T1000 (cell line): ENCODE measurements at regions not wholly inside any gene's neighbourhood (a gene's known extent, or its start where the extent isn't known, plus 50 kb on each side); places are given as distances from the start of the nearest gene placed in this dataset.

Experiments used
- DNase-seq: peaks from one replicate; lab custom pipeline; 2025; ENCODE audit warnings: mixed read lengths; lab: John Stamatoyannopoulos, UW

DNA sequence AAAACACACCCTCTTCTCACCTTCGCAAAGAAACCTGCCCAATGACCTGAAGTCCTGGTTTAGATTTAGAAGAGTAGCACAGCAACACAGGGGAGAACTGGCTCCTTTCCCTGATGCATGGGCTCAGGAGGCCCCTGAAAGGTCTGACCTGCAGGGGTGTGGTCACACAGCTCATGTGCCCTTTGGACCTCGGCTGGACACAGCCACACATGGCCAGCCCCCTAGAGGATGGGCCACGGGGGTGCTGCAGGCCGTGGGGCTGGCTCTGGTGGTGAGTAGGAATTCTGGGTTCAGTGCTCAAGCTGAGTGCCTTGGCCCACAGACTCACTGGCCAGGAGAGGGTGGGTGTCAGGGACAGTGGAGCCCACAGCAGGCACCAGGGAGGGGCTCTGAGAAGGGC lies 118.5 kb upstream of the ADCY1 start:
- DNase-seq: no peak

DNA sequence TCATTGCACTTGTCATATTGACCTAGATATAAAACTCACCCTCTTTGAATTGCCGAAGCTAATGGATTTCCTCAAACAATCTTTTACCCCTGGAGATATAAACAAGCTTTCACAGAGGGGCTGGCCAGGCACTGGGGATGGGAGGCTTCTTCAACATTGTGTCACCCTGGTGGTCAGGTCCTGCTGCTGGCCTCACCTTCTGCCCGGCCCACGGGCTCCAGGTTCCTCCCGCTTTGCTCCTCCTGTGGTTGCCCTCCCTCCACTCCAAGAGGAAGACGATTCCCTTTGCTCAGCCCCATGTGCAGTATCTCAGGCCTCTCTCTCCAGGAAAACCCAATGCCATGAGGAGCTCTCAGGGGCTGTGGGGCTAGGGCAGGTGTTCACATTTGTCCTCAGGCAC lies 118.1 kb upstream of the ADCY1 start:
- no peak for DNase-seq

DNA sequence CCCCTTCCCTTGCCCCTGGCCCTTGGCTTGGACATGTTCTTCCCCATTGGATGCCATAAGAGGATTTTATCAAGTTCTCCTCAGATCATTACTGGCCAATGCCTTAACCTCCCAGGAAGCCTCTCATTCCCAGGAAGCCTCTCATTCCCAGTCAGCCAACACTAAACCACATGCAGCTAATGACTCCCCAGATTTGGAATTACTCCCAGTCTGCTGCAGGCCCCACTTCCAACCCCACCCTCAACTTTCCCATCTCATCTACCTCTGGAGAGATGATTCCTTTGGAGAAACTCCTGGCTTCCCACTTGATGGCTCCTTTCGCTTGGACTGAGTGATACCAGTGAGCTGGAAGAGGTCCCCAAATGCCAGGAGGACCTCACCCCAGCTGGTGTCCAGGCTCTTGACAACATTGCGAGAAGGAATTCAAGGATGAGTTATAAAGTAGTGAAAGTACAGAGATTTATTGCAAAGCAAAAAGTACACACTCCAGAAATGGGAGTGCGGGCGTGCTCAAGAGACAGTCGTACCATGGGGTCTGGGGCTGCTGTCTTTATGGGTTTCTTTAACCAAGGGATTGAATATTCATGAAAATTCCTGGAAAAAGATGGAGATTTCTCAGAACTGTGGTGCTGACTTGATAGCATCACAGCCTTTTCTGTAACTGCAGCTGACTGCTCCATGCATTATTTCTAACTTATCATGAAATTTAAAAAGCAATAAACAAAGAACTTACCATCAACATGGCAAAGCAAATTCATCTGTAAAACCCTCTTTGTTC lies 117.2 kb upstream of the ADCY1 start:
- DNase-seq: no peak

DNA sequence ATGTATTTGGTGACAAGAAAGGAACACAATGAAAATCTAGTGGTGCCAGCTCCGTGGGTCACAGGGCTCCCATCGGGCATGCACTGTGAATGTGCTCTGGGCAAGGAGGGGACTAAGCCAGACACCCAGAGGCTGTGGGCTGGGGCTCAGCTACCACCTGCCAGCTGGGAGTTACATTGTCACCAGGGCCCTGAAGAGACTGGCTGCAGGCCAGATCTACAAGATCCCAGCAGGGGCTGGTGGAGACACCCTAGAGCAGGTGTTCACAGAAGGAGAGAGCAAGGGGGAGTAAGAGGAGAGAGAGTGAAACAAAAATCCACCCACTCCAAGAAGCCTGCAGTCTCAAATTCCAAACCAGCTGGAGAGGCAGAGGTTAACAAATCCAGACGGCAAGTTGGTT lies 116.6 kb upstream of the ADCY1 start:
- no peak for DNase-seq

DNA sequence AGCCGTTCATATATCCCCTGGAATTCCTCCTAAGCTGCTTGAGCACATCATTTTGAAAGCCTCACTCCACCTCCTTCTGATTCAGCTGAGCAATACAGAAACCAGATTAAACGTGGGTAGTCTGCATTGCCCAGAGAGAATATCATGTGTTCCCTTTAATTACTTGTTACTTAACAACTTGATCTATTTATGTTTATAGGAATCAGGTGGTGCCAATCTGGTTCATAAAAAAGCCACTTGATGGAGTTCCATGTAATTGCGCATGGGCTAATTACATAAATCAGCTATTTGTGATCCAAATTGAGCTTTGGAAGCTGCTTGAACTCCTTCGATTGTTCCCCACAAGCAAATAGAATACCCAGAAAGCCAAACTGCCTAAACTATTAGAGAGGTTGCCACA lies 114.7 kb upstream of the ADCY1 start:
- no peak for DNase-seq

DNA sequence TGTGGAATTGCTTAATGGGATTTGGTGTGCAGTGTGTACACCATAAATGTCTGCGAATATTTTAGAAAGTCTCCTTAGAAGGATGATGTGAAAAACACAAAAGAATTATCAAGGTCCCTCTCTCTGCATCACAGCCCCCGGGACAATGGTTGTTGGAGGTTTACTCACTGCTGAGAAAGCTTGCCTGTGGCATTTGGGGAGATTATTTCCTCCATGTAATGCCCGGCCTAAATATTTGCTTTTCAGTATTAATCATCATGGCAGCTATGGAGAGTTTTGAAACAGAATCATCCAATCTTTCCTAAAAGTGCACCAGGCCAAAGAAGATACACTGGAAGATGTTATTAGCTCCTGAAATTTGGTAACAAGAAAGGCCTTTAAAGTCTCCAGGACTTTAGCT lies 113.8 kb upstream of the ADCY1 start:
- DNase-seq: no peak

DNA sequence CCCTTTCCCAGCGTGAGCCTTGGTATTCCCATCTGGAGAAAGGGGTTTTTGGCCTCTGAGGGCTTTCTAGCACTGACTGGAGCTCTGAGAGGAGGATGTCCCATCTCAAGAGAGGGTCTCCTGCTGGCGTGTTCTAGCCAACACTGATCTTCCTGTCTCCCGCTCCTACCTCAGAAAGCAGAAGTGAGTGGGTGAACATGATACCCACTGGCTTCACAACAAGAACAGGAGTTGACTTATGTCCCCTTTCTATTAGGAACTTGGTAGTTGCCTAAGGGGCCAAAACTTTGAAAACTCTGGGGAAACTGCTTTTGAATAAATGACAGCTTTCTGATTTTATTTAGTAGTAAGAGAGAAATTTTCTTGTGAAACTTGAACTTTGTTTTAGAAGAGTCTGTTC lies 113.1 kb upstream of the ADCY1 start:
- no peak for DNase-seq

DNA sequence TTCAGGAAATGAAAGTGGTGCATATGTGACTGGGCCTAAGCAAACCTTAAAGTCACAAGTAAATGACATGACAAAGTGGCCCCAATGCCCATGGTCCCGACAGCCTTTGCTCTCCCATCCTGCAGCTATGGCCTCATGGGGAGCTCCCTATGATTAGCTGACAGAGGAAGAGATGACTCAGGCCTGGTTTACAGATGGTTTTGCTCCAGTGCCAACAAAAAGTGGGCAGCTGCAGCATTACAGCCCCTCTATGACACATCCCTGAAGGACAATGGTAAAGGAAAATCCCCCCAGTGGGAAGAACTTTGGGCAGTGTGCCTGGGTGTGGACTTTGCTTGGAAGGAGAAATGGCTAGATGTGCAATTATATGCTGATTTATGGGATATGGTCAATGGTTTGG lies 105.1 kb upstream of the ADCY1 start:
- DNase-seq: peak; percentile 26

DNA sequence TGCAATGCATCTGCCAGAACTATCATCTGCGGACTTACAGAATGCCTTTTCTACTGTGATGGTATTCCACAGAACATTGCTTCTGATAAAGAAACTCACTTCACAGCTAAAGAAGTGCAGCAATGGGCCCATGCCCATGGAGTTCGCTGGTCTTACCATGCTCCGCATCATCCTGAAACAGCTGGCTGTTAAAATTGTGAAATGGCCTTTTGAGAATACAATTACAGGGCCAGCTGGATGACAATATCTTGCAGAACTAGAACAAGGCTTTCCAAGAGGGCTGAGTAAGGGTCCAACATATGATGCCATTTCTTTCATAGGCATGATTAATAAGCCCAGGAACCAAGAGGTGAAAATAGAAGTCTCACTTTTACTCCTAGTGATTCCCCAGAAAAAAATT lies 104.1 kb upstream of the ADCY1 start:
- DNase-seq: no peak

DNA sequence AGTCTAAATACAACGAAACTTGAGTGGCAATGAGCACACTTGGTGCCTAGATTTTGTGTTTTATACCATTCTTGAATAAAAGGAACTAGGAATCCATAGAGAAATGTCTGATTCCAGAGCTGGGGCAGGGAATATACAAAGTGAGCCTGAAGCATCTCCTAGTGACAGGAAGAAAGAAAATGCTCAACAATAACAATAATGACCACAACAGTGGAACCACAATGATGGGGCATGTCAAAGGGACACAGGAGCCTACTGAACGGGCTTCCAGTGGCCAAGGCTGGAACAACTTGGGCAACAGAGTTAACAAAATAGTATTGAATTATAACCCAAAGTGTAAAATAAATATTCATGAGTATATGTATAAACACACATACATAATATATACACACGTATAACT lies 94.4 kb upstream of the ADCY1 start:
- DNase-seq: no peak

DNA sequence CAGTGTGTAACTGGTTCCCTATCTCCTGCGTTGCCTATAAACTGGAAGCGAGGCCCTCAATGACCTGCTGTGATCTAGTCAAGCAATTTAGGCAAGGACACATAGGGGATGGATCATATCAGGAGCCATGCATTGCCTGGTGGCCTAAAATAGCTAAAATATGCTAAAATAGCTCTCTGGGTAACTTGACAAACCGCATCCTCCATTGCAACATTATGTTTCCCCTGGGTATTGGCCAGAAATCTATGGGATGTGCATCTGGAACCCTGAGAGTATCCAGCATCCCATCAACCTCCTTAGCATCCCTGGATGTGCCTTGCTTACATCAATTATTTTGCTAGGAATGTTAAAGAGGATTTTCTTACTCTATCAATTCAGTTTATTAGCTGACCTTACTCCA lies 91.7 kb upstream of the ADCY1 start:
- no peak for DNase-seq

DNA sequence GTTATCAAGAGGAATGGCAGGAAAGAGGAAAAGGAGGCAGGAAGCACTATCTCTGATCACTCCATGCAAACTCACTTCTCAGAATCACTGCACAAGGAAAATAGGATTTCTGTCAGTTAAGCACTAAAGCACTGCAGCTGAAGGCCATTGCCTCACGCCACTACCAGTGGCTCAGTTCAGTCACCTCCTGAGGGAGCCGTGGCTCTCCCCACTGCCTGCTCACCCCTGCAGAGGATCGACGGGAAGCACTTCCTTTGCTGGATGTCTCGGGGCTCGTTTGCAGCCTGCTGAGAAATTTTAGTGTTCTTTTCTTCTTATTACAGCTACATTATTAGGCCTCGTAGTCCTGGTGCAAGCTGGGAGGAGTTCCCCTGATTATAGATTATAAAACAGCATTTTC lies 90.1 kb upstream of the ADCY1 start:
- DNase-seq: no peak

DNA sequence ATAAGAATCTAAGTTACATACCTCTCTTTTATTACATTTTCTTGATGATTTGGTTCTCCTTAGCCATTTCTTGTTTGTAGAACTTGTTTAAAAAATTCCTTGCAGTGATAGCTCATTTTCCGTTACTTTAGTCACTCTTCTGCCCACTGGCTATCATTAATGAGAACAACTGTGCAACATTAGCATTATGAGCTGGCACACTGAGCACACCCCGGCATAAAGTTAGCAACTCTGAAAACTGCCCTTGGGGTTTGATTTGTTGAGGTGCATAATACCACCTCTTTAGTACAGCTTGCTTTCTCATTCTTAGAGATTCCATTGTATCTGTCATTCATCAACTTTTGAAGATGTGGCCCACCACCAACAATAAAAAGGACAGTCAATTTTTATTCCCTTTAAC lies 87.6 kb upstream of the ADCY1 start:
- DNase-seq: no peak

DNA sequence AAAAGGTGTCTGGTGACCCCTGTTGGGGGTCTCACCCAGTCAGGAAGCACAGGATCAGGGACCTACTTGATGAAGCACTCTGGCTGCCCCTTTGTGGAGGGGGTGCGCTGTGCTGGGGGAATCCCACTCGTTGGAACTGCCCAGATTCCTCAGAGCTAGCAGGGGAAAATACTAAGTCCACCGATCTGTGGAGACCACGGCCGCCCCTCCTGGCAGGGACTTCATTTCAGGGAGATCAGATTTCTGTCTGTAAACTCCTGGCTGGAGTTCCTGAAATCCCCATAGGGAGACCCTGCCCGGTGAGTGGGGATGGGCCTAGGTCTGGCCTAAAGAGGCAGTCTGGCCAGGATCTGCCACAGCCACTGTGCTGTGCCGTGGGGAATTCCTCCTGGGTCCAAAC lies 79.3 kb upstream of the ADCY1 start:
- DNase-seq: no peak

DNA sequence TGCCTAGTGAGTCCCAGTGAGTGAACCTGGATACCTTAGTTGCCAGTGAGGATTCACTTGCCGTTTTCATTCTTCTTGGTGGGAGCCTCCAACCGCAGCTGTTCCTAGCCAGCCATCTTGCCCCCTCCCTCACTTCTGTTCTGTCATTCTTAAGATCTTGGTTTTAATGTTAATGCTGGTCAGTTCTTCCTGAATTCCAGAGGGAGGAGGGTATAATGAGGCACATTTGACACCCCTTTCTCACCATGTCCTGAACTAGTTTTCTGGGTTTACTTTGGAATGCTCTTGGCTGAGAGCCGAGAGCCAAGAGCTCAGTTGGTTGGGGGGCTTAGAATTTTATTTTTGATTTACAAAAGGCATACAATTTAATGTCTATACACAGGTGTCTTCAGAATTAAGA lies 78.5 kb upstream of the ADCY1 start:
- DNase-seq: no peak

DNA sequence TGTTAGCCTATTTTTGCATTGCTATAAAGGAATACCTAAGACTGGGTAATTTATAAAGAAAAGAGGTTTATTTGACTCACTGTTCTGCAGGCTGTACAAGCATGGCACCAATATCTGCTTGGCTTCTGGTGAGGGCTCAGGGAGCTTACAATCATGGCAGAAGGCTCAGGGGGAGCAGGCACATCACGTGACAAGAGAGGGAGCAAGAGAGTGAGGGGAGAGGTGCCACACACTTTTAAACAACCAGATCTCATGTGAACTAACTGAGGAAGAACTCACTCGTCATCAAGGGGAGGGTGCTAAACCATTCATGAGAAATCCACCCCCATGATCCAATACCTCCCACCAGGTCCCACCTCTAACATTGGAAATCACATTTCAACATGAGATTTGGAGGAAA lies 73.9 kb upstream of the ADCY1 start:
- DNase-seq: no peak

DNA sequence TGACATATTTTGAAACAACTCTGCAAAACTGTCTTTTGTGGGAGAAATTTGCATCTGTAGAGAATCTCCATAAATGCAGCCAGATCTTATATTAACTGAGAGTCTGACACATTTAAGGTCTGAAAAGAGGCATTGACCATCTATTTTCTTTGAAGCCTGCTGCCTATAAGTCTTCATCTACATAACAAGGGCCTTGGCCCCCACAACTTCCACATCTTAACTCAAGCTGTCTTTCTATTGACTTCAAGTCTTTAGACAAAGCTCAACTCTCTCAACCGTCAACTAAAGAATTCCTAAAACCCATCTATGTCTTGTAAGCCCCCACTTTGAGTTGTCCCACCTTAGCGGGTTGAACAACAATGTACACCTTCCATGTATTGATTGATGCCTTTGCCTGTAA lies 72.4 kb upstream of the ADCY1 start:
- DNase-seq: no peak

DNA sequence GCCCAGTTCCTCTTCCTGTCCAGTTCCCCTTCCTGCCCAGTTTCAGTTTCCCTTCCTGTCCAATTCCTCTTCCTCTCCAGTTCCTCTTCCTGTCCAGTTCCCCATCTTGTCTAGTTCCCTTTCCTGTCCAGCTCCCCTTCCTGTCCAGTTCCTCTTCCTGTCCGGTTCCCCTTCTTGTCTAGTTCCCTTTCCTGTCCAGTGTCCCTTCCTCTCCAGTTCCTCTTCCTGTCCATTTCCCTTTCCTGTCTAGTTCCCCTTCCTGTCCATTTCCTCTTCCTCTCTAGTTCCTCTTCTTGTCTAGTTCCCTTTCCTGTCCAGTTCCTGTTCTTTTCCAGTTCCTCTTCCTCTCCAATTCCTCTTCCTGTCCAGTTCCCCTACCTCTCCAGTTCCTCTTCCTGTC lies 68.1 kb upstream of the ADCY1 start:
- no peak for DNase-seq

DNA sequence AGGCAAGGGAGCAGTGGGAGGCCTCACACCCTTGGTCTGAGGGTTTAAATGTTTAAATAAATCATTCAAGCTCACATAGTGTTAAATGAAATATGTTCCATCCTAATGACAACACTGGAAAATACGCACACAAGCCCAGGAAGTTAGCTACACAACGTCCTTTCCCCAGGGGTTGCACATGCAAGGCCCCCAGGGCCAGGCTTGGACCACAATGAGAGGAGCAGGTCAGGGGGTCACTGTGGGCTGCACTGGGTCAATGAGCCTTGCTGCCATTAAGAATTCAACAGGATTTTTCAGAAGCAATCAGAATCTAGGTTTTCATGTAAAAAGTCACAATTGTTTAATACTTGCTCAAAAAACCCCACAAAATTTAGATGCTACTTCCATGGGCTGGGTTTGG lies 64.9 kb upstream of the ADCY1 start:
- no peak for DNase-seq

DNA sequence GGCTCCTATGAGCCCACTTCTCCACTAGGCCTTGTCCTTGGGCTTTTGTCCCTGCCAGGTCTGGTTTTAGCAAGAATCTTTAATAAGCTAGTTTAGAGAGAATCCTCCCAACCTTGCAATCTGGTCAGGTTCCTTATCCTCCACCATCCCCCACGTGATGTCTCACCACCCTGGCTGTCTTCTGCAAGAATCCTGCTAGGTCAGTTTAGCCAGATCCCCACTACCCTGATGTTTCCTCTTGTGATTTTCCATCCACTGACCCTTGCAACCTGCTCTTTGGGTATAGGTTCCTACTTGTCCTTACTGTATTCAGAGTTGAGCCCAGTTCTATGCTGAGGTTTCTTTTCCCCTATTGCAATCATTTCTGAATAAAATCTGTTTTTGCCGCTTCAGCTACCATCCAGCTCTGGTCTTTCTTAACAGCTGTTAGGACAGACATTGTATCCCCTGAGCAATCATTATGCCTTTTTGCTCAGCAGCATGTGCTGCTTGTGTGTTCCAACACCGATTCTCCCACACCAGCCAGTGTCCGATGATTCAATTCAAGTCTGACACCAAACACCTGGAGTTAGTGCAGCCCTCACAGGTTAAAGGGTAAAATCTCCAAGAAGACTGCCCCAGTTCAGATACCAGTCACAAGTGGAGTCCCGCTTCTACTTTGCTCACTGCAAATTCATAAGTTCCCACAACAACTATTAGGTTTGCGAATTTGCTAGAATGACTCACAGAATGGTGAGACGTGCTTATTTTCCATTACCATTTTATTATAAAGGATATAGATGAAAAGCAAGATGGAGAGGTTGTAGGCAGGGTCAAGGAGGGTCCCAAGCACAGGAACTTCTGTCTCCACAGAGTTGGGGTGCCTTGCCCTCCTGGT lies 62.2 kb upstream of the ADCY1 start:
- no peak for DNase-seq

DNA sequence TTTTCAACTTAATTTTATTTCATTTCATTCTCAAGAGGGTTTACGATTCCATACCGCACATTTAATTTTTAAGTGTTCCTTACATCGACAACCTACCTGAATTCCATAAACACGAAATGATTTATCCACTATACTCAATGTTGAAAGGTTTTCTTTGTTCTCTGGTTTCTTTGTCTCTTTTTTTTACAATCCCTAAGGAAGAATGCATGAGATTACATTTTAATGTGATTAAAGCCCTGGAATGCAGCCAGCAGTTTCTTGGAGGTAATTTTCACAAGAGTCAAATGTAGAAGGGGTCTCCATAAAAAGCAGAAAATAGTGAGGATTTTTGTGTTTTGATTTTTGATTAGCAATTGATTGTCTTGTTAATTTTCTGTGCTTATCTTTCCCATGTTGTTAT lies 59.2 kb upstream of the ADCY1 start:
- no peak for DNase-seq

DNA sequence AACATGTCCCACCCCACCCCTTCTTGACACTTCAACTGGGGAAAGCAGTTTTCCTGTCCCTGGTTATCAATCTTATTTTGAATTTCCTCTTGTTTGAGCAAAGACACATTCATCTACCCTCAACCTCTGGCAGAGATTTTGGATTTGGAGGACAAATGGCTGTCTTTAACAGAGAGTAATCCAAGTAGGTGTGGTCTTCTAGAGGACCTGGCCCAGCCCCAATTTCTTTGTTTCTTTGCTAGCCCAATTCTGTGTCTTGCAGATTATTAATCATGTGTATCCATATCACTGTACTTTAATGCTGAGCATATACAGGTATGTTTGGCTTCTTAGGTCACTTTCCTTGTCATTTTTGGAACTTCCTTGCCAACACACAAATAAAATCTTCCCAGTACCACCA lies 58.8 kb upstream of the ADCY1 start:
- no peak for DNase-seq
